Activated CD4-positive, alpha-beta T cell treated with anti-CD3 and anti-CD28 coated beads, Interleukin-2, amount 50 U/mL, for 16 hours (primary cell): ENCODE measurements at regions not wholly inside any gene's neighbourhood (a gene's known extent, or its start where the extent isn't known, plus 50 kb on each side); places are given as distances from the start of the nearest gene placed in this dataset.

Experiments used
- DNase-seq: peaks from one replicate; pipeline ENCODE4 v3.0.0-alpha.2; 2020

GRCh38 chr1:106960412-106960811 lies 96.1 kb upstream of the PRMT6 start:
- no peak for DNase-seq

GRCh38 chr1:106961646-106962045 lies 94.8 kb upstream of the PRMT6 start:
- no peak for DNase-seq

GRCh38 chr1:106962591-106962990 lies 93.9 kb upstream of the PRMT6 start:
- no peak for DNase-seq

GRCh38 chr1:106964495-106964894 lies 92.0 kb upstream of the PRMT6 start:
- DNase-seq = no peak

GRCh38 chr1:106968644-106969043 lies 87.8 kb upstream of the PRMT6 start:
- DNase-seq = no peak

GRCh38 chr1:106969731-106970130 lies 86.7 kb upstream of the PRMT6 start:
- DNase-seq = no peak

GRCh38 chr1:106972074-106972473 lies 84.4 kb upstream of the PRMT6 start:
- DNase-seq = no peak

- DNase-seq = no peak
These were observed 80.5 kb upstream of the PRMT6 start for GRCh38 chr1:106975944-106976343.

GRCh38 chr1:106978477-106979322 lies 77.8 kb upstream of the PRMT6 start:
- DNase-seq = no peak

GRCh38 chr1:106979371-106979770 lies 77.1 kb upstream of the PRMT6 start:
- DNase-seq = no peak

GRCh38 chr1:106980121-106980520 lies 76.4 kb upstream of the PRMT6 start:
- no peak for DNase-seq

GRCh38 chr1:106984801-106985200 lies 71.7 kb upstream of the PRMT6 start:
- no peak for DNase-seq

- no peak for DNase-seq
These were observed 69.9 kb upstream of the PRMT6 start for GRCh38 chr1:106986603-106987002.

- DNase-seq = no peak
These were observed 60.5 kb upstream of the PRMT6 start for GRCh38 chr1:106995970-106996369.

- DNase-seq = no peak
These were observed 58.0 kb upstream of the PRMT6 start for GRCh38 chr1:106998431-106999002.

GRCh38 chr1:107000902-107001301 lies 55.6 kb upstream of the PRMT6 start:
- no peak for DNase-seq

GRCh38 chr1:107003972-107004371 lies 52.5 kb upstream of the PRMT6 start:
- no peak for DNase-seq

GRCh38 chr1:107004421-107004820 lies 52.1 kb upstream of the PRMT6 start:
- no peak for DNase-seq
